ENCODE measurements at regions not wholly inside any gene's neighbourhood (a gene's known extent, or its start where the extent isn't known, plus 50 kb on each side); places are given as distances from the start of the nearest gene placed in this dataset.

DNA sequence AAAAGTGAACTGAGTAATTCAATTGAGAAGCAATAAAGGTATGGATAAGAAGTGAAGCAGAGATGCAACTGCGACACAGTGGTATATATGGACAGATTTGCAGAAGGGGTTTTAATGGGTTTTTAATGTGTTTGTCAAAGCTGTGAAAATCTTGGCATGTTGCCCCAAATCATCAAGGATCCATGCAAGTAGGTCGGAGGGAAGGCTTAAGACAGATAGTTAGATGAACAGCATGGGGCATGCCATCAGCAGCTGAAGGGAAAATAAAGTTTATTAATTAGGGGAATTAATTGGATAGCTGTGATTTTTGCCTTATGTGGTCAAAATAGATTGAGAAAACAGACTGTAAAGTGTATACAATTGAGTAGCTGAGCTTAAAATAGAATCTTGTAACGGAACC, 840.1 kb downstream of the JRKL start:
- ATAC-seq (no peak), DNase-seq (no peak)
- Histone ChIP-seq H3K4me1 (ENCODE audit: insufficient read depth, low read length) (no peaks in the 10 kb centered on the region), H4K20me1 (ENCODE audit: low read length) (no peaks in the 10 kb centered on the region), H3K9me2 (replicated peaks; ENCODE audit: low read length) (no peaks in the 10 kb centered on the region), H3K79me2 (ENCODE audit: low read length) (no peaks in the 10 kb centered on the region), H3K9me3 (ENCODE audit: low read length) (no peaks in the 10 kb centered on the region), H2AFZ (ENCODE audit: low read length) (no peak overlapping the region), H3K4me3 (ENCODE audit: low read length) (no peak overlapping the region), H3K27me3 (ENCODE audit: low read length) (peaks cover 9% of the 10 kb centered on the region; the same call in 1 of the 2 replicates), H3F3A (ENCODE audit: low read length, unreplicated experiment) (no peaks in the 10 kb centered on the region), H3K36me3 (ENCODE audit: low read depth, low read length) (no peaks in the 10 kb centered on the region), H3K9ac (ENCODE audit: low read length) (no peak overlapping the region), H3K4me2 (ENCODE audit: low read length) (no peak overlapping the region), H3K27ac (ENCODE audit: low read length) (no peak overlapping the region)
- BruUV-seq (replicated peaks), result no TSS peak
- ChIA-PET POLR2A (ENCODE audit: unreplicated experiment) (no interaction called here), CTCF (interaction anchor here (0.7 kb wide), 1 partner anchor 196 kb away, joined by 3 read pairs; no protein-coding TSS in a partner anchor)
- intact Hi-C loops (cut with micrococcal nuclease), result no loop called here
- no peak for TF ChIP-seq EZH2phosphoT487 (IDR thresholded peaks at IDR 0.05; ENCODE audit: borderline replicate concordance, low read length)
- TF ChIP-seq EZH2 (IDR thresholded peaks at IDR 0.05; ENCODE audit: low read length, unreplicated experiment), result no peak
- TF ChIP-seq, protein P1, sequence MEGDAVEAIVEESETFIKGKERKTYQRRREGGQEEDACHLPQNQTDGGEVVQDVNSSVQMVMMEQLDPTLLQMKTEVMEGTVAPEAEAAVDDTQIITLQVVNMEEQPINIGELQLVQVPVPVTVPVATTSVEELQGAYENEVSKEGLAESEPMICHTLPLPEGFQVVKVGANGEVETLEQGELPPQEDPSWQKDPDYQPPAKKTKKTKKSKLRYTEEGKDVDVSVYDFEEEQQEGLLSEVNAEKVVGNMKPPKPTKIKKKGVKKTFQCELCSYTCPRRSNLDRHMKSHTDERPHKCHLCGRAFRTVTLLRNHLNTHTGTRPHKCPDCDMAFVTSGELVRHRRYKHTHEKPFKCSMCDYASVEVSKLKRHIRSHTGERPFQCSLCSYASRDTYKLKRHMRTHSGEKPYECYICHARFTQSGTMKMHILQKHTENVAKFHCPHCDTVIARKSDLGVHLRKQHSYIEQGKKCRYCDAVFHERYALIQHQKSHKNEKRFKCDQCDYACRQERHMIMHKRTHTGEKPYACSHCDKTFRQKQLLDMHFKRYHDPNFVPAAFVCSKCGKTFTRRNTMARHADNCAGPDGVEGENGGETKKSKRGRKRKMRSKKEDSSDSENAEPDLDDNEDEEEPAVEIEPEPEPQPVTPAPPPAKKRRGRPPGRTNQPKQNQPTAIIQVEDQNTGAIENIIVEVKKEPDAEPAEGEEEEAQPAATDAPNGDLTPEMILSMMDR (conservative IDR thresholded peaks at IDR 0.05; ENCODE audit: low read depth, low read length), result no peak

GRCh38 chr11:97231231-97231630, 841.4 kb downstream of the JRKL start:
- no peaks in the 10 kb centered on the region for H3K9me3 ChIP-seq (ENCODE audit: low read length)
- H3K4me2 ChIP-seq (ENCODE audit: low read length), result no peak overlapping the region
- H3K27ac ChIP-seq (ENCODE audit: low read length), result no peak overlapping the region
- no peaks in the 10 kb centered on the region for H3K9me2 ChIP-seq (replicated peaks; ENCODE audit: low read length)
- no peaks in the 10 kb centered on the region for H3K36me3 ChIP-seq (ENCODE audit: low read depth, low read length)
- no peaks in the 10 kb centered on the region for H3K4me1 ChIP-seq (ENCODE audit: insufficient read depth, low read length)
- no peaks in the 10 kb centered on the region for H4K20me1 ChIP-seq (ENCODE audit: low read length)
- no peaks in the 10 kb centered on the region for H3F3A ChIP-seq (ENCODE audit: low read length, unreplicated experiment)
- intact Hi-C loops (cut with micrococcal nuclease), result no loop called here
- H3K9ac ChIP-seq (ENCODE audit: low read length), result no peak overlapping the region
- BruUV-seq (replicated peaks), result no TSS peak
- TF ChIP-seq, protein P1 (conservative IDR thresholded peaks at IDR 0.05; ENCODE audit: low read depth, low read length), result no peak
- no peak for TF ChIP-seq EZH2phosphoT487 (IDR thresholded peaks at IDR 0.05; ENCODE audit: borderline replicate concordance, low read length)
- no peak for TF ChIP-seq EZH2 (IDR thresholded peaks at IDR 0.05; ENCODE audit: low read length, unreplicated experiment)
- H3K4me3 ChIP-seq (ENCODE audit: low read length), result no peak overlapping the region
- ATAC-seq, result no peak
- DNase-seq, result no peak
- H3K27me3 ChIP-seq (ENCODE audit: low read length), result no peaks in the 10 kb centered on the region; the same call in 1 of the 2 replicates
- H2AFZ ChIP-seq (ENCODE audit: low read length), result no peak overlapping the region
- ChIA-PET CTCF (no interaction called here), POLR2A (ENCODE audit: unreplicated experiment) (no interaction called here)
- H3K79me2 ChIP-seq (ENCODE audit: low read length), result no peaks in the 10 kb centered on the region

GRCh38 chr11:97234016-97234415, 844.2 kb downstream of the JRKL start:
- intact Hi-C loops (cut with micrococcal nuclease), result no loop called here
- ChIA-PET CTCF (no interaction called here), POLR2A (ENCODE audit: unreplicated experiment) (no interaction called here)

More at GRCh38 chr11:97234016-97234415, 844.2 kb downstream of the JRKL start:
- Histone ChIP-seq H3K79me2 (ENCODE audit: low read length) (no peaks in the 10 kb centered on the region), H3K9me3 (ENCODE audit: low read length) (no peaks in the 10 kb centered on the region), H3K27me3 (ENCODE audit: low read length) (no peaks in the 10 kb centered on the region), H3K36me3 (ENCODE audit: low read depth, low read length) (no peaks in the 10 kb centered on the region), H3F3A (ENCODE audit: low read length, unreplicated experiment) (no peaks in the 10 kb centered on the region), H4K20me1 (ENCODE audit: low read length) (no peaks in the 10 kb centered on the region), H3K4me2 (ENCODE audit: low read length) (no peak overlapping the region), H3K9me2 (replicated peaks; ENCODE audit: low read length) (no peaks in the 10 kb centered on the region), H3K9ac (ENCODE audit: low read length) (no peak overlapping the region), H3K4me3 (ENCODE audit: low read length) (no peak overlapping the region), H3K27ac (ENCODE audit: low read length) (no peak overlapping the region), H3K4me1 (ENCODE audit: insufficient read depth, low read length) (no peaks in the 10 kb centered on the region), H2AFZ (ENCODE audit: low read length) (no peak overlapping the region)
- no peak for TF ChIP-seq EZH2phosphoT487 (IDR thresholded peaks at IDR 0.05; ENCODE audit: borderline replicate concordance, low read length)
- ATAC-seq (no peak), DNase-seq (no peak)
- no TSS peak for BruUV-seq (replicated peaks)
